ENCODE measurements at regions not wholly inside any gene's neighbourhood (a gene's known extent, or its start where the extent isn't known, plus 50 kb on each side); places are given as distances from the start of the nearest gene placed in this dataset.
A peak's percentile ranks its signal among the peaks of the same experiment; 100 is the strongest.

DNA sequence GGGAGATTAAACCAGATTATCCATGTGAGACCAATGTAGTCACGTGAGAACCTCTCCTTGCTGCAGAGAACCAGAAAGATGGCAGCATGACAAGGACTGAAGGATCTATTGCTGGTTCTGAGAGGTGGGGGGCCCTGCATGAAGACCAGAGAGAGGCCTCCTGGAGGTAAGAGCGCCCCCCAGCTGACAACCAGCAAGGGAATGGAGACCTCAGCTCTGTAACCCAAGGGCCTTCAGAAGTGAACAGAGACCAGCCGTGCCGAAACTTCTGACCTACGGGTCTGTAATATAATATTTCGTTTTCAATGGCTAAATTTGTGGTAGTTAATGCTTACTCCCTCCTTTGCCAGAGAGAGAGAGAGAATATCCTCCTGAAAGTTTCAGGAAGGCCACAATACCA lies 524.1 kb upstream of the TBX3 start:
- 82% methylated on average over 6 of the region's 6 CpGs; no CpG with 5 or more reads in 1 of the 2 experiments for WGBS, 2 experiments (ENCODE audit: extremely low coverage in 1 of 2, insufficient coverage in 1 of 2, insufficient read length in 1 of 2, insufficient replicate concordance in 2 of 2, low coverage in 1 of 2, low lambda C conversion rate in 2 of 2, missing lambda C conversion rate in 1 of 2)
- H4K91ac ChIP-seq (replicated peaks; ENCODE audit: insufficient read length, low read length), result no peak overlapping the region
- H2BK5ac ChIP-seq (ENCODE audit: low read depth, low read length), result no peak overlapping the region
- peaks cover 0 to 8% (median under 1%) of the 10 kb centered on the region in 4 experiments; a peak in 4 of 7 replicates for H3K4me1 ChIP-seq (replicated peaks in 1 of 4; ENCODE audit: control insufficient read depth in 3 of 4, insufficient read depth in 4 of 4, low read length in 3 of 4)
- no peaks in the 10 kb centered on the region for H3K79me1 ChIP-seq (ENCODE audit: low read depth, low read length)
- H4K8ac ChIP-seq (ENCODE audit: extremely low read depth, insufficient read depth, low read length), result no peak overlapping the region
- no peak overlapping the region for H2BK120ac ChIP-seq (replicated peaks; ENCODE audit: low read depth, low read length)
- H3K79me2 ChIP-seq (ENCODE audit: control insufficient read depth in 1 of 2, insufficient read depth in 2 of 2, low read length in 2 of 2), result no peaks in the 10 kb centered on the region
- no peaks in the 10 kb centered on the region; a peak in 1 of 7 replicates for H3K27me3 ChIP-seq (replicated peaks in 1 of 4; ENCODE audit: control insufficient read depth in 3 of 4, extremely low read depth in 1 of 4, insufficient read depth in 3 of 4, low read length in 3 of 4)
- H3K23ac ChIP-seq (ENCODE audit: insufficient read length), result no peak overlapping the region
- no peak overlapping the region for H3K4me2 ChIP-seq (ENCODE audit: insufficient read depth in 1 of 2, low read depth in 2 of 2, low read length in 2 of 2)
- H3K56ac ChIP-seq (replicated peaks; ENCODE audit: insufficient read length, low read depth, low read length), result no peak overlapping the region
- DNase-seq (ENCODE audit: low read depth in 1 of 2, low spot score in 2 of 2) (no peak), FAIRE-seq (no peak)
- POLR2A ChIA-PET (ENCODE audit: partially characterized antibody), result no interaction called here
- CTCF ChIA-PET (ENCODE audit: partially characterized antibody), result interaction anchor here (0.8 to 1.9 kb wide), 5 partner anchors 15 to 540 kb away, joined by 3 to 5 read pairs (median 3); no protein-coding TSS in a partner anchor
- no peaks in the 10 kb centered on the region for H4K20me1 ChIP-seq (replicated peaks in 1 of 2; ENCODE audit: control insufficient read depth in 1 of 2, insufficient read depth in 2 of 2, low read length in 2 of 2)
- H3K27ac ChIP-seq (ENCODE audit: low read depth, low read length), result no peak overlapping the region
- H3K4ac ChIP-seq (replicated peaks; ENCODE audit: insufficient read length, low read depth, low read length), result no peak overlapping the region
- no peak overlapping the region for H3K4me3 ChIP-seq (ENCODE audit: extremely low read depth in 1 of 4, insufficient read depth in 2 of 4, low read depth in 3 of 4, low read length in 4 of 4)
- H2AK5ac ChIP-seq (ENCODE audit: low read depth, low read length), result no peak overlapping the region
- H3K23me2 ChIP-seq (ENCODE audit: low read depth, low read length), result no peaks in the 10 kb centered on the region
- H2BK20ac ChIP-seq (ENCODE audit: low read length), result no peak overlapping the region
- no peak overlapping the region for H2BK15ac ChIP-seq (ENCODE audit: low read length)
- H2AFZ ChIP-seq (ENCODE audit: low read length), result no peak overlapping the region
- H3K9ac ChIP-seq (replicated peaks in 1 of 4; ENCODE audit: extremely low read depth in 1 of 4, low read depth in 3 of 4, low read length in 3 of 4), result no peak overlapping the region
- no peak overlapping the region for H3K18ac ChIP-seq (ENCODE audit: extremely low read depth, low read length)
- no peak overlapping the region for H2BK12ac ChIP-seq (ENCODE audit: low read depth, low read length)
- no peaks in the 10 kb centered on the region for H3K36me3 ChIP-seq (ENCODE audit: control insufficient read depth in 2 of 4, insufficient read depth in 4 of 4, low read length in 3 of 4)
- no peak overlapping the region for H4K5ac ChIP-seq (ENCODE audit: insufficient read length, low read depth, low read length)
- TF ChIP-seq RAD21 (IDR thresholded peaks at IDR 0.05 in 1 of 2, conservative IDR thresholded peaks at IDR 0.05 in 1 of 2; ENCODE audit: low read depth in 2 of 2, low read length in 2 of 2), result peak; percentile 24 to 38
- TF ChIP-seq NANOG (IDR thresholded peaks at IDR 0.05; ENCODE audit: insufficient read depth, low read depth, low read length, poor library complexity, severe bottlenecking), result no peak
- TF ChIP-seq, protein P1, sequence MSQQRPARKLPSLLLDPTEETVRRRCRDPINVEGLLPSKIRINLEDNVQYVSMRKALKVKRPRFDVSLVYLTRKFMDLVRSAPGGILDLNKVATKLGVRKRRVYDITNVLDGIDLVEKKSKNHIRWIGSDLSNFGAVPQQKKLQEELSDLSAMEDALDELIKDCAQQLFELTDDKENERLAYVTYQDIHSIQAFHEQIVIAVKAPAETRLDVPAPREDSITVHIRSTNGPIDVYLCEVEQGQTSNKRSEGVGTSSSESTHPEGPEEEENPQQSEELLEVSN (IDR thresholded peaks at IDR 0.05), result no peak
- TF ChIP-seq, protein P2, sequence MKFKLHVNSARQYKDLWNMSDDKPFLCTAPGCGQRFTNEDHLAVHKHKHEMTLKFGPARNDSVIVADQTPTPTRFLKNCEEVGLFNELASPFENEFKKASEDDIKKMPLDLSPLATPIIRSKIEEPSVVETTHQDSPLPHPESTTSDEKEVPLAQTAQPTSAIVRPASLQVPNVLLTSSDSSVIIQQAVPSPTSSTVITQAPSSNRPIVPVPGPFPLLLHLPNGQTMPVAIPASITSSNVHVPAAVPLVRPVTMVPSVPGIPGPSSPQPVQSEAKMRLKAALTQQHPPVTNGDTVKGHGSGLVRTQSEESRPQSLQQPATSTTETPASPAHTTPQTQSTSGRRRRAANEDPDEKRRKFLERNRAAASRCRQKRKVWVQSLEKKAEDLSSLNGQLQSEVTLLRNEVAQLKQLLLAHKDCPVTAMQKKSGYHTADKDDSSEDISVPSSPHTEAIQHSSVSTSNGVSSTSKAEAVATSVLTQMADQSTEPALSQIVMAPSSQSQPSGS (IDR thresholded peaks at IDR 0.05; ENCODE audit: low read length), result no peak
- no peak for TF ChIP-seq RXRA (IDR thresholded peaks at IDR 0.05; ENCODE audit: insufficient read depth, low read depth, low read length)
- TF ChIP-seq, protein P3, sequence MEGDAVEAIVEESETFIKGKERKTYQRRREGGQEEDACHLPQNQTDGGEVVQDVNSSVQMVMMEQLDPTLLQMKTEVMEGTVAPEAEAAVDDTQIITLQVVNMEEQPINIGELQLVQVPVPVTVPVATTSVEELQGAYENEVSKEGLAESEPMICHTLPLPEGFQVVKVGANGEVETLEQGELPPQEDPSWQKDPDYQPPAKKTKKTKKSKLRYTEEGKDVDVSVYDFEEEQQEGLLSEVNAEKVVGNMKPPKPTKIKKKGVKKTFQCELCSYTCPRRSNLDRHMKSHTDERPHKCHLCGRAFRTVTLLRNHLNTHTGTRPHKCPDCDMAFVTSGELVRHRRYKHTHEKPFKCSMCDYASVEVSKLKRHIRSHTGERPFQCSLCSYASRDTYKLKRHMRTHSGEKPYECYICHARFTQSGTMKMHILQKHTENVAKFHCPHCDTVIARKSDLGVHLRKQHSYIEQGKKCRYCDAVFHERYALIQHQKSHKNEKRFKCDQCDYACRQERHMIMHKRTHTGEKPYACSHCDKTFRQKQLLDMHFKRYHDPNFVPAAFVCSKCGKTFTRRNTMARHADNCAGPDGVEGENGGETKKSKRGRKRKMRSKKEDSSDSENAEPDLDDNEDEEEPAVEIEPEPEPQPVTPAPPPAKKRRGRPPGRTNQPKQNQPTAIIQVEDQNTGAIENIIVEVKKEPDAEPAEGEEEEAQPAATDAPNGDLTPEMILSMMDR (IDR thresholded peaks at IDR 0.05; ENCODE audit: control extremely low read depth in 1 of 3, insufficient read depth in 1 of 3, low read depth in 1 of 3, low read length in 3 of 3), result peak in 2 of 3 experiments; percentile 5 to 18; a peak in 3 of 4 replicates
- no peak for TF ChIP-seq KDM5A (IDR thresholded peaks at IDR 0.05; ENCODE audit: low read length)
- H3K9me3 ChIP-seq (ENCODE audit: insufficient read depth in 2 of 2, low read depth in 1 of 2, low read length in 1 of 2), result no peaks in the 10 kb centered on the region; a peak in 1 of 4 replicates
- no peak overlapping the region for H3K14ac ChIP-seq (ENCODE audit: insufficient read length)

Measured in H1 (cell line).